GM21515 (cell line): ENCODE measurements at regions not wholly inside any gene's neighbourhood (a gene's known extent, or its start where the extent isn't known, plus 50 kb on each side); places are given as distances from the start of the nearest gene placed in this dataset.

Experiments used
- ATAC-seq: cut with Tn5 transposase; IDR thresholded peaks from one replicate; pipeline ENCODE4 v1.9.1; 2021; ENCODE audit not compliant: unreplicated experiment

DNA sequence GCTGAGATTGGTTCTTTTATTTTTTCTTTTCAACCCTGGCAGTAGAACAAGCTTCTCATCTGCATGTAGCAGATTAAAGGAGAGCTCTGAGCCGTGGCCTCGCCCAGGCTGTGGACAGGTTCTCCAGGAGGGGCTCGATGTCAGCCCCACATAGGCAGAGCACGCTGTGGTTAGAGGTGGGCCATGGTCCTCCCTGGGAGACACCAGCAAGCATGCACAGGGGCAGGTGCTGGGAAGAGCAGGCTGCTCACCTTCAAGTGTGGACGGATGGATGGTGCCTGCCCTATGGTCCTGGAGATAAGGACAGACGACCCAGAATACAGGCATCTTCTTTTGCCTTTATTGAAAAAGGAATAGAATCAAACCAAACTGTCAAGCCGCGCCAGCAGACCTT is 634.8 kb downstream of the BRD1 start:
- no peak for ATAC-seq

- ATAC-seq: no peak
These were observed 635.4 kb downstream of the BRD1 start for GRCh38 chr22:49192180-49192856.

GRCh38 chr22:49191506-49191980 is 636.1 kb downstream of the BRD1 start:
- no peak for ATAC-seq

DNA sequence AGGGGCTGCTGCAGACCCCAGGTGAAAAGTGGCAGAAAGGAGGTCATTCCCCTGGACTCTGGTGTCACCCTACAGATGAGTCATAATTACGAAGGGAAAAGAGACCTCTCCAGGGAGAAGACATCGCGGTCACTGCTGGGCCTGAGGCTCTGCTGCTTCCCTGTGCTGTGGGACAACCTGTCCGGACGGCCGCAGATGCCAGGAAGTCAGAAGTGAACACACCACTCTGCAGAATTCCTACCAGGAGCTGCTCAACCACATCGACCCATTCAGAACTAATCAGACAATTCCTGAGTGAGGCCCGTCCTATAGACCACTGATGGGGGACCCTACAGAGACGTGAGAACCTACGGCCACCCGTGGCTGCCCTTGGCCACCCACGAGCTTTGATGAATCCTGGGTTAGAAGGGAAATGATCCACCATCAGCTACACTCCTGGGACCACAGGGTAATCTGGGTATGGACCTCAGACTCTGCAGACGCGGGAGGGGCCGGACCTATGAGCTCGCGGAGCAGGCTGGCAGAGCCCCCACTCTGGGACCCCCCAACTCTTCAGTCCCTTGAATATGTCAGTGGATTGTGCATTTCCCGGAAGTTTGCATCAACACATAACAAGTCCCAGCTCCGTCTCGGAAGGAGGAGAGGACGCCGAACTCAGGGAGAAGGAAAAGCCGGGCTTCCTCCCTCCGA is 636.7 kb downstream of the BRD1 start:
- no peak for ATAC-seq

DNA sequence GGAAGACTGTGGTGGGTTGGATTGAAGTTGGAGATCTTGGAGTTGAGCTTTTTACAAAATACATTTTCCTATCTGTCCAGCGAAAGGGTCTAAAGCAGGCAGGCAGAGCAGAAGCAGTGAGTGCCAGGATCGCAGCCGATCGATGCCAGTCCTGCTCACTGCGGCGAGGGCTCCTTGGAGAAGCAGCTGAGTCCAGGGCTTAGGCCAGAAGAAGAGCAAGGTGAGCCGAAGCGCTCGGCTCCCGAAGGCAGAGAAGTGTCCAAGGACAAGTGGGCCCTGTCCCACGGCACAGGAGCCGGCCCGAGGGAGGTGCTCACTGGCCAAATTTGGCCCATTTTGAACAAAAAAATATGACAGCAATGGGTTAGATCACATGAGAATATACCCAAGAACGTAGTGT is 637.8 kb downstream of the BRD1 start:
- no peak for ATAC-seq

DNA sequence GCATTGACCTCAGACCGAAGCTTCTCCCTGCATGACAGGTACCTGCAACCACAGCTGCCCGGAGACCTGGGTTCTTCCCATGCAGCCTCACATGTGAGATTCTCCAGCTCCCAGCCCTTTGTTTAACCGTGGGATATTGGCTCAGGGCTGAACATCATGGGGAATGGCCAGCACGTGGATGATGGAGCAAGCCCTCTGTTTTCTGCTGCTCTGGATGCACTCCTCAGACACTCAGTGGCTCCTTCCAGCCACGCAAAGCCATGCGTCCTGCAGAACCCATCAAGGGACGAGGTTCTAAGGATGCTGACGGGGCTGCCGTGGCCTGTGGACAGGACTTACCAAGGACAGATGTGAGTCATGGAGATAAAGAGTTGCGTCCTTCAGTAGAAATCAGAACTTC is 639.1 kb downstream of the BRD1 start:
- ATAC-seq: no peak

DNA sequence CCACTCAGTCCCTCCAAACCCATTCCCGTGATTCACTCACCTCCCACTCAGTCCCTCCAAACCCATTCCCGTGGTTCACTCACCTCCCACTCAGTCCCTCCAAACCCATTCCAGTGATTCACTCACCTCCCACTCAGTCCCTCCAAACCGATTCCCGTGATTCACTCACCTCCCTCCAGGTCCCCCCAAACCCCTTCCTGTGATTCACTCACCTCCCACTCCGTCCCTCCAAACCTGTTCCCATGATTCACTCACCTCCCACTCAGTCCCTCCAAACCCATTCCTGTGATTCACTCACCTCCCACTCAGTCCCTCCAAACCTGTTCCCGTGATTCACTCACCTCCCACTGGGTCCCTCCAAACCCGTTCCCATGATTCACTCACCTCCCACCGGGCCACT is 639.6 kb downstream of the BRD1 start:
- no peak for ATAC-seq

- no peak for ATAC-seq
These were observed 640.9 kb downstream of the BRD1 start for GRCh38 chr22:49186762-49187161.

DNA sequence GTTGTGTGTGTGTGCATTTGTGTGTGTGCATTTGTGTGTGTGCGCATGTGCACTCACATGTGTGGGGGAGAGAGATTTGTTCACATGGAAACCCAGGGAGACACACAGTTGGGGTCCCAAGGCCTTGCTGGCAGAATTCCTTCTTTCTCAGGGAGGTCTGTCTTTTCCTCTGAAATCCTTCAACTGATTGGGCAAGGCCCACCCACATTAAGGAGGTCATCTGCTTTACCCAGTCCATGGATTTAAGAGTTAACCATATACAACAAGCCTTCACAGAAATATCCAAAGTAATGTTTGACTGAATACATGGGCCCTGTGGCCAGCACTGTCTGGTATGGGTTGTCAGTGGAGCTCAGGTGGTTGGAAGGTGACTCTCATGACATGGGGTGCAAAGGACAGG is 641.4 kb downstream of the BRD1 start:
- no peak for ATAC-seq

DNA sequence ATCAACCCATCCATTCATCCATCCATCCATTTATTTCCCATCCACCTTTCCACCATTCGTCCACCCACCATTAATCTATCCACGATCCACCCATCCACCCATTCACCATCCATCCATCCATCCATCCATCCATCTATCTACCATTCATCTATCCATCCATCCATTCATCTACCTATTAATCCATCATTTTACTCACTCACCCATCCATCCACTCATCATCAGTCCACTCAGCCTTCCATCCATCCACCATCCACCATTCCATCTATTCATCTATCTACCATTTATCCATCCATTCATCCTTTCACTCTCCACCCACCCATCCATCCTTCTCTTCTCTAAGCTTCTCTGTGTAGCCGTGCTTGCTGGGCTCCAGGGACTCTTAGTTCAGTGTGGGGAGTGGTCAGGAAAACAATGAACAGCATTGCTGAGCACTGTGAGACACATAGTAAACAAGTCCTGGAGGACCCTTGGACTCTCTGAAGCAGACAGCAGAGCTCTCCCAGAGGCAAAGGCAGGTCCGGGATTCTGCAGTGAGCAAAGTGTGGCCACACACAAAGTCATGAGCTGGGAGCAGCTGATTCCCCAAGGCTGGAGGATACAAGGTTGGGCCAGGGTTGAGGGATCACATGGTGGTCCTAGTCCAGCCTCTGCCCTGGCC is 642.2 kb downstream of the BRD1 start:
- ATAC-seq: no peak

- ATAC-seq: no peak
These were observed 642.9 kb downstream of the BRD1 start for GRCh38 chr22:49184736-49185135.

- ATAC-seq: no peak
These were observed 643.9 kb downstream of the BRD1 start for GRCh38 chr22:49183826-49184216.

GRCh38 chr22:49183208-49183825 is 644.4 kb downstream of the BRD1 start:
- no peak for ATAC-seq

DNA sequence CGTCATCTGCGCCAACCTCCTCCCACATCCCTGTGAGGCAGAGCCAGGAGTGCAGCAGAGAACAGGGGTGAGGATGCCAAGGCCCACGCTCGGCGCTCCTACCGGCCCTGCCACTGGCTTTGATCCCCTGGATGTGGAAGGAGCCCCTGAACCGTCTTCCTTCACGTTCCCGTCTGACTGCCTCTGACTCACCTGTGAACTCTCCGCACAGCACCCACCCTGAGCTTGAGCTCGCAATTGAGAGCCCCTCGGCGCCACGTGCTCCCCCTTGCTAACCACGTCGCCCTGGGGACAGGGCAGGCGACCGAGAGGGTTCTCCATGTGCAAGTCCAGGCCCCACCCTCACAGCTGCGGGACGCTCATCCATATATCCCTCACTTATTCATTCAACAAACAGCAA is 645.3 kb downstream of the BRD1 start:
- ATAC-seq: no peak

- no peak for ATAC-seq
These were observed 645.7 kb downstream of the BRD1 start for GRCh38 chr22:49181942-49182341.

DNA sequence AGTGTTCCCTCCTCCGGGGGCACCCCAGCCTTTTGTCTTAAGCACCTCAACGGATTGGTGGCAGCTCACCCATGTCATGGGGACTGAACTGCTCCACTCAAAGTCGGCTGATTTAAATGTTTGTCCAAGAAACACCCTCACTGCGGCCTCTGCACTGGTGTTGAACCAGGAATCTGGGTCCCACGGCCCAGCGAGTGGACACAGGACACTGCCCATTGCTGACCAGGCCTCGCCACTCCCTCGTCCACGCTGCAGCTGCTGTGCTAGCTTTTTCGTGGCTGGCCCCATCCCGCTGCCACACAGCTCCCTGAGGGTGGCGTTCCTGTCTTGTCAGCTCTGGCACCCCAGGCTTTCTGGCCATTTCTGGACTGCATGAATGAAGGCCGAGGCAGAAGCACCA is 646.2 kb downstream of the BRD1 start:
- ATAC-seq: no peak

GRCh38 chr22:49180683-49181024 is 647.0 kb downstream of the BRD1 start:
- ATAC-seq: no peak

DNA sequence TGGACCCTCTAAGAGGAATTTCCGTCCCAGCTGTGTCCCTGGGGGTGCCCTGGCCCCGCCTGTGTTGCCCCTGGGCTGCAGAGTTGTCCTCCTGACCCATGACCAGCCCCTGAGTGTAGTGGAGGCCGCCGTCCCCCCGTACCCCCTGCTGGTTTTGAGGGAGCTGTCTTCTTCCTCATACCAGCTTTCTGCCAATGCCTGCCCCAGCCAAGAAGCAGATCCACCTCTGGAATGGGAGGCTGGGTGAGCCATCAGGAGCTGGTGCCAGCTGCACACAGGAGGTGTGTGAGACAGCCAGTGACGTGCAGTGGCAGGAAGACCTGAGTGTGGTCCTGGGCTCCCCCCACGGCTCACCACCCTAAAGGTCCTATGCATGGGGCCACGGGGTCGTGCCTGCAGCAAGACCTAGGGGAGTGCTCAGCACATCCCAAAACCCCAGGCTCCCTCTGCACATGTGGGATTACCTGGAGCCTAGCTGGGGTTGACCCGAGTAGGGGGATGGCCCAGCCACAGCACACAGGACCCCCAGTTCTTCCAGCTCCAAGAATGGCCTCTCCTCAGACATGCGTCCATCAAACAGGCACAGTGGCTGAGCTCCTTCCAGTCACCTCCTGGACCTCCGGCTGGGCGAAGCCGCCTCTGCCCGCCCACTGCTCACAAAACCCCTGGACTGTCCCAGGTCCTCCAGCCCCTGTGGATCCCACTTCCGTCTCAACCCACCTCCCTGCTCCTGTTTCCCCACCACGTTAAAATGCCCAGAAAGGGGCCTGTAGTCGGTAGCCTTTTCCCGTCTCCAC is 647.6 kb downstream of the BRD1 start:
- no peak for ATAC-seq

DNA sequence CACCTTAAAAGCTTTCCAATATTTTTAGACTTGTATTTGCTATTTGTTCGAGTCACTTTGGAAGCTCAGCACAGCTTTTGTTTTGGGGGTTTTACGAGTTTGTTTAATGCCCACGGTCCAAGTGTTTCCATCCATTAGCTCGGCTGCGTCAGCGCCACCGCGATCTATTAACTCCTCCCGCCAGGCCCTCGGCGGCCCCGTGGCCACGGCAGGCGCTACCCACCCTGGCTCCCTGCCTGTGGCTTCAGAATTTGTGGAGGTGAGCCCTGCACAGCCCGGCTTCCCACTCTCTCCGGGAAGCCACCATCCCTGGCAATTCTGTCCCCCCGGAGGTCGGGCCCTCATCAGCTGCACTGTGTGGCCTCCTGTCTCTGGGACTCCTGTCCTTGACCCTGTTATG is 648.5 kb downstream of the BRD1 start:
- no peak for ATAC-seq

DNA sequence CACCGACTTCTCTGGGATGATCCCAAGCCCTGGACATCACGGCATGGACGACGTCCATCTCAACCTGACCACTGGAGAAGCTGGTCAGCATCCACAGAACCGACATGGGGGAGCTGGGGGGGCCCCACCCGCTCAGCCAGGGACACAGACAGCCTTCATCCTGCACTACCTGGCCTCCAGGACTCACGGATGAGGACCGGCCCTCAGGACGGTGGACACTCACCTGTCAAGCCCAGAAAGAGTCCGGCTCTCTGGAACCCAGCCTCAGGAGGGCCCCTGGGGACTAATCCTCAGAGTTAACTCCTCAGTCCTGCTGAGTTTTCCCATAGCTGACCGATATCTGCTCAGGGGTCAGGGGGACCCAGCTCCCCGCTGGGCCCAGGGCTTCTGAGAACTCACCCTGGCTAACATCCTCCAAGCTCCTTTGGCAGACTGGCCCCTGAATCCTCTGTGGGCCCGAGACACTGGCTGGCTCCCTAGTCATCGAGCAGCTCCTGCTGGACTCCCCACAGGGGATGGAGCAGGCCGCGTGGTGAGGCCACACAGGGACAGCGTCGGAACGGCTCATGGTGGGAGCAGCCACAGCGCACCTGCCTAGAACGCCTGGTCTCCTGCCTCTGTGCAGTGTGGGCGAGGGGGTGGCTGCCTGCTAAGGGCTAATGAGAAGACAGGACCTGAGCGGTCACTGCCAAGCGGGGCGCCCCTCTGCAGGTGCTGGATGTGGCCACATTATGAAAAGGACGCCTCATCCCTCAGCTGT is 649.2 kb downstream of the BRD1 start:
- ATAC-seq: no peak
